CD4-positive, CD25-positive, alpha-beta regulatory T cell (primary cell): ENCODE measurements at regions not wholly inside any gene's neighbourhood (a gene's known extent, or its start where the extent isn't known, plus 50 kb on each side); places are given as distances from the start of the nearest gene placed in this dataset.

Source experiments
- ATAC-seq, 2 donors: fragments of 150-1000 bp; cut with Tn5 transposase; one replicate each; pipeline ENCODE4 v1.10.0; 2021; ENCODE audit warnings: low read depth in 2 of 2, moderate number of reproducible peaks in 2 of 2, moderate library complexity in 1 of 2
- DNase-seq, 3 donors: peaks; one replicate each; pipeline versions ENCODE4 v3.0.0 to v3.0.0-alpha.2; 2012 to 2022; ENCODE audit warnings: mixed read lengths in 1 of 3
- H3K27ac ChIP-seq: one replicate; pipeline ENCODE4 v1.7.0; 2013; ENCODE audit warnings: mild to moderate bottlenecking, low read length; ENCODE audit not compliant: insufficient read depth, poor library complexity, severe bottlenecking
- H3K27me3 ChIP-seq: one replicate; pipeline ENCODE4 v1.7.0; 2013; ENCODE audit warnings: low read length; ENCODE audit not compliant: control insufficient read depth, insufficient read depth
- H3K36me3 ChIP-seq: one replicate; pipeline ENCODE4 v1.7.0; 2013; ENCODE audit warnings: mild to moderate bottlenecking, low read length, moderate library complexity; ENCODE audit not compliant: control insufficient read depth, insufficient read depth
- H3K4me1 ChIP-seq: 2 replicates; pipeline ENCODE4 v1.7.0; 2013; ENCODE audit warnings: mild to moderate bottlenecking, low read length; ENCODE audit not compliant: insufficient read depth, control insufficient read depth, poor library complexity, severe bottlenecking
- H3K4me3 ChIP-seq: one replicate; pipeline ENCODE4 v1.7.0; 2013; ENCODE audit warnings: low read depth, mild to moderate bottlenecking, low read length, moderate library complexity
- H3K9me3 ChIP-seq, 2 experiments: 1 replicate in 1 of 2; 2 replicates in 1 of 2; pipeline ENCODE4 v1.7.0; 2013; ENCODE audit warnings: low read length in 2 of 2, mild to moderate bottlenecking in 1 of 2, moderate library complexity in 1 of 2; ENCODE audit not compliant: control insufficient read depth in 2 of 2
- H3K27ac Mint-ChIP-seq, 3 donors: one replicate each; pipeline ENCODE4 v1.8.0; 2020 to 2022; ENCODE audit warnings: mild to moderate bottlenecking in 3 of 3, mixed read lengths in 3 of 3, moderate library complexity in 2 of 3
- H3K27me3 Mint-ChIP-seq: one replicate; pipeline ENCODE4 v1.8.0; 2022; ENCODE audit warnings: mild to moderate bottlenecking, mixed read lengths
- H3K36me3 Mint-ChIP-seq: one replicate; pipeline ENCODE4 v1.8.0; 2020; ENCODE audit warnings: mixed read lengths
- H3K4me1 Mint-ChIP-seq, 4 donors: one replicate each; pipeline ENCODE4 v1.8.0; 2020 to 2022; ENCODE audit warnings: mixed read lengths in 4 of 4, mild to moderate bottlenecking in 1 of 4
- H3K4me3 Mint-ChIP-seq, 4 donors: one replicate each; pipeline ENCODE4 v1.8.0; 2020 to 2022; ENCODE audit warnings: mild to moderate bottlenecking in 4 of 4, mixed read lengths in 4 of 4, moderate library complexity in 3 of 4
- H3K9me3 Mint-ChIP-seq, 7 donors: one replicate each; pipeline ENCODE4 v1.8.0; 2020 to 2022; ENCODE audit warnings: mixed read lengths in 7 of 7, mild to moderate bottlenecking in 3 of 7, moderate library complexity in 2 of 7

DNA sequence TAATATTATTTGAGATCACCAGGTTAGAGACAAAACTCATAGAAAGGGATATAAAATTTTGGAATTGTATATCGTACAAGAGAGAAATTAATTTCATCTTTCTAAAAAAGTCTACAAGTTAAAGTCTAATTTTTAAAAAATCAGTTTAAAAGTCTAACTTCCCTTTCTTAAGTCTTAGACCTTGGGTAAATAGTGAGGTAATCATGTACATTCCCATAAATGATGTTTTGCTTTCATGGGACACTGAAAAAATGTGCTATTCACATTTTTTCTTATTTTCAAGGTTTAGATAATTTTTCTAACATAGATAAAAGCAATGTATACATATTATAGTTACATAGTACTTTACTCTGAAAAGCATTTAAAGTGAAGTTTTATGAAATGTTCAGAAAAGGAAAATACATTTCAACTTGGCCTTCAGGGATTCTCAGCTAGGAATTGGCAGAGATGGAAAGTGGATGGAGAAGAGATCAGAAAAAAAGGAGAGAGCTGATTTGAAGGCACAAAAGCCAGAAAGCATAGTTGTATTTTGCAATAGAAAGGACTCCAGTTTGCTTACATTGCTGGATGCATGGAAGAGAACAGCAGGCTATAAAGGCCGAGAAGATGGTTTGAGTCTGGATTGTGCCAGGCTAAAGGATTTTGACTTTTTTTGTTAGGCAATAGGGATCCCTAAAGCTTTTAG, 194.0 kb downstream of the CASP12 start:
- no peaks in the 10 kb centered on the region for H3K27me3 ChIP-seq
- Mint-ChIP-seq H3K36me3 (no peaks in the 10 kb centered on the region), H3K4me3 (peak overlapping the region; percentile 73 to 88 (median 80)), H3K9me3 (peaks cover 0 to 4% (median 0%) of the 10 kb centered on the region in 7 donors), H3K4me1 (peaks cover 45 to 72% (median 56%) of the 10 kb centered on the region in 4 donors), H3K27ac (peak overlapping the region; percentile 93 to 99 (median 95)), H3K27me3 (no peaks in the 10 kb centered on the region)
- H3K4me3 ChIP-seq, result peak overlapping the region; percentile 91
- H3K27ac ChIP-seq, result peak overlapping the region; percentile 85
- no peaks in the 10 kb centered on the region for H3K9me3 ChIP-seq
- no peaks in the 10 kb centered on the region for H3K36me3 ChIP-seq
- peaks cover 66% of the 10 kb centered on the region for H3K4me1 ChIP-seq
- ATAC-seq, result no peak
- DNase-seq, result no peak

DNA sequence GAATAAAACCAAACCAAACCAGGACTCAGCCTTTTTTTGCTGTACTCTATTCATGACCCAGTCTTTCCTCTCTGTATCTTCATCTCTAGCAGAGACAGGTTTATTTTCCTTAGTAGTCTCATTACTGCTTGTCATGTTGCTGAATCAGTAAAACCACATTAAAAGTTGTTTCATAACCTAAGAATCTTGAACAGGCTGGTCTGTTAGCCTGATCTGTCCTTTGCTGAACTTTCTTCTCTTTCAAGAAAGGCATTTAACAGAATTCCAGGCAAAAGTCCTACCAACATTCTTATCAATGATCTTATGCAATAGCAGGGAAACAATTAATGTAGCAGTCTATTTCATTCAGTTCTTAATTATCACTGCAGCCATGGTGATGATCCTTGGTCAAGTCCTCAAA, 197.7 kb downstream of the CASP12 start:
- peak in 2 of 3 donors; percentile 33 to 53 for DNase-seq
- H3K27me3 ChIP-seq, result no peaks in the 10 kb centered on the region
- peaks cover 0 to 4% (median 0%) of the 10 kb centered on the region in 7 donors for H3K9me3 Mint-ChIP-seq
- peak overlapping the region; percentile 18 for H3K27ac ChIP-seq
- H3K9me3 ChIP-seq, result no peaks in the 10 kb centered on the region
- H3K36me3 ChIP-seq, result no peaks in the 10 kb centered on the region
- ATAC-seq, result peak; percentile 64 to 70
- H3K4me3 Mint-ChIP-seq, result peak overlapping the region; percentile 14 to 55 (median 38)
- H3K27me3 Mint-ChIP-seq, result no peaks in the 10 kb centered on the region
- H3K4me3 ChIP-seq, result peak overlapping the region; percentile 35
- H3K4me1 ChIP-seq, result peaks cover 35% of the 10 kb centered on the region
- peak overlapping the region; percentile 37 to 96 (median 85) for H3K27ac Mint-ChIP-seq
- H3K36me3 Mint-ChIP-seq, result no peaks in the 10 kb centered on the region
- peaks cover 27 to 47% (median 40%) of the 10 kb centered on the region in 4 donors for H3K4me1 Mint-ChIP-seq

DNA sequence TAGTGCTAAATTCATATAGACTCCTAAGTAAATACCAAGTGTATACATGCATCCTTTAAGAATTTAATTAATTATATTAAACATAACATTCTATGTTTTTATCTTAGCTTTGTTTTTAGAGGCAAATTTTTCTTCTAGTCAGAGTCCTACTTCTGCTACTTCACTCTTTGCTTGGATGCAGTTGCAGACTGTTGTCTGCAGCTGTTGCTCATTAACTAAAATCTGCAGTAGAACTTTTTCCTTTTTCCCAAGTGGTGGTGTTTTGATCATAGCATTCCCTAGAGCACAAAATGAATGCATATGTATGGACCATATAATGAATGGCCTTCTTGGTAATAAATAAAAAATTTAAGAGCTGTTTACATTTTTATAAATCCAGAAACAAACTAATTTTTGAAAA, 198.3 kb downstream of the CASP12 start:
- H3K27ac Mint-ChIP-seq, result peak overlapping the region in 1 of 3 donors; percentile 85
- H3K36me3 ChIP-seq, result no peaks in the 10 kb centered on the region

DNA sequence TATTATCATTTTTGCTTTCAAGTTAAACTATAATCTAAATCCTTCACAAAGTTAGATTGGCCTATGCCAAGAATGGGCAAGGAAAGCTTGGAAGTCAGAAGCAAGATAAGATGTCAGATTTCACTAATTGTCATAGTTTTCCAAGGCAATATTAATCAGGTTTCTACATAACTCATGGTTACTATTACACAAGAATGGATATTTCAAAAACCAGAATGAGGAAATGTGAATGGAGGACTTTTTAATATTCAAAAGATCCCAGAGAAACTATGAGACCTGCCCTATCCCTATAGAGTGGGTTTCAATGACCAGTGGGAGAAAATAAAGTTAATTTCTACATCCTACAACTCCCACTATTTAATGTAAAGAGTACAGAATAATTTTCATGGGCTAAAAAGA, 203.2 kb downstream of the CASP12 start:
- no peaks in the 10 kb centered on the region for H3K36me3 Mint-ChIP-seq
- no peak overlapping the region for H3K4me3 ChIP-seq
- H3K4me1 ChIP-seq, result peaks cover 2% of the 10 kb centered on the region
- no peaks in the 10 kb centered on the region for H3K9me3 ChIP-seq
- H3K4me1 Mint-ChIP-seq, result peaks cover 1 to 7% (median 3%) of the 10 kb centered on the region in 4 donors
- H3K27ac ChIP-seq, result no peak overlapping the region
- H3K36me3 ChIP-seq, result no peaks in the 10 kb centered on the region
- ATAC-seq, result no peak
- no peaks in the 10 kb centered on the region for H3K27me3 ChIP-seq
- H3K27ac Mint-ChIP-seq, result no peak overlapping the region
- peaks cover 0 to 8% (median 2%) of the 10 kb centered on the region in 7 donors for H3K9me3 Mint-ChIP-seq
- H3K27me3 Mint-ChIP-seq, result no peaks in the 10 kb centered on the region
- no peak for DNase-seq
- H3K4me3 Mint-ChIP-seq, result no peak overlapping the region

More for the DNA sequence above, 198.3 kb downstream of the CASP12 start:
- H3K4me3 ChIP-seq, result no peak overlapping the region
- Mint-ChIP-seq H3K9me3 (peaks cover 0 to 4% (median 0%) of the 10 kb centered on the region in 7 donors), H3K4me3 (no peak overlapping the region), H3K36me3 (no peaks in the 10 kb centered on the region), H3K4me1 (peaks cover 22 to 40% (median 35%) of the 10 kb centered on the region in 4 donors), H3K27me3 (no peaks in the 10 kb centered on the region)
- ATAC-seq (no peak), DNase-seq (no peak)
- no peaks in the 10 kb centered on the region for H3K27me3 ChIP-seq
- H3K27ac ChIP-seq, result no peak overlapping the region
- peaks cover 30% of the 10 kb centered on the region for H3K4me1 ChIP-seq
- no peaks in the 10 kb centered on the region for H3K9me3 ChIP-seq

DNA sequence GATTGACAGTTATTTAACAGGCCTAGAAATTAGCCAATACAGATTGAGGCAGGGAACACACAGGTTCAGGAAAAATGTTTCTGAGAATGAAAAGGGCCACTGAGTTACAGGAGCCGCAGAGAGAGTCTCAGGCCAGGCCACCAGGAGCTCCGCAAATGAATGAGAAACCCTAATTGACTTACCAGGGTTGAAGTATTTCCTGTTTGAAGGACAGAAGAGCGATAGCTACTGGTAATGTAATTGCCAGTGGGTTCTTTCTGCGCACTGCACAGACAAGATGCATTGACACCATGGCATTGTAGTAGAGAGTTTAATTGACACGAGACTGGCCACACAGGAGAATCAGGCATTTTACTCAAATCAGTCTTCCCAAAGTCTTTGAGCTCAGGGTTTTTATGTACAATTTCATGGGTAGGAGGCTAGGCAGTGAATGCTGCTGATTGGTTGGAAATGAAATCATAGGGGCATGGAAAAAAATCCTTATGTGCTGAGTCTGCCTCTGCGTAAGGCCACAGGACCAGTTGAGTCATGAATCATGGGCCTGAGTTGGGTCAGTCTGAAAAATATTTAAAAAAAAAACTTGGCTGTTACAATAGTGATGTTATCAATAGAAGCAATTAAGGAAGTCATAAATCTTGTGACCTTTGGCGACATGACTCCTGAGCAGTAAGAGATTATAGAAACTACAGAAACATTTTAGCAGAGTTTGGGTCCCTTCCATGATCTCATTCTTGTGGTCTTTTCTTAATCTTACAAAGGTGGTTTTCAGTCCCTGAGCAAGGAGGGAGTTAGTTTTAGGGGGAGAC, 203.8 kb downstream of the CASP12 start:
- ATAC-seq (no peak), DNase-seq (no peak)
- no peak overlapping the region for H3K4me3 Mint-ChIP-seq
- H3K9me3 Mint-ChIP-seq, result peaks cover 0 to 8% (median 2%) of the 10 kb centered on the region in 7 donors
- peak overlapping the region in 1 of 3 donors; percentile 22 for H3K27ac Mint-ChIP-seq
- H3K27ac ChIP-seq, result no peak overlapping the region
- no peak overlapping the region for H3K4me3 ChIP-seq
- H3K27me3 Mint-ChIP-seq, result no peaks in the 10 kb centered on the region
- no peaks in the 10 kb centered on the region for H3K4me1 ChIP-seq
- no peaks in the 10 kb centered on the region for H3K27me3 ChIP-seq
- no peaks in the 10 kb centered on the region for H3K9me3 ChIP-seq
- H3K36me3 ChIP-seq, result no peaks in the 10 kb centered on the region
- peaks cover 0 to 5% (median 3%) of the 10 kb centered on the region in 4 donors for H3K4me1 Mint-ChIP-seq
- H3K36me3 Mint-ChIP-seq, result no peaks in the 10 kb centered on the region

DNA sequence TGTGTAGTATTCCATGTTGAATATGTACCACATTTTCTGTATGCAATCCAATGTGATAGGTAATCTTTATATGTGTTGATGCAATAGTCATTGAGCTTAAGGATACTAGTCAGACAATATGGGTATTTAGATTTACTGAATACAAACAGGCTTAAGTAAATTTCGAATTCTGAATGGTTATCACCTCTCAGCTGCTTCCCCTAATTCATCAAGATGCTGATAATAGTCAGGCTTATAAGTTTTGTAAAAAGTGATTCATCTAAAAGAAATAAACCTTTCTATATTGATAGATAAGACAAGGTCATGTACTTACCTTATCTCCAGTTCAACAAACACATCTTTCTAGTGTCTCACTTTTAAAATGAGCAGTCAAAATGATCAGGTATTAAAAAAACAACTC, 205.5 kb downstream of the CASP12 start:
- no peak for DNase-seq
- Mint-ChIP-seq H3K36me3 (no peaks in the 10 kb centered on the region), H3K27me3 (no peaks in the 10 kb centered on the region), H3K4me3 (no peak overlapping the region), H3K27ac (peak overlapping the region in 1 of 3 donors; percentile 29), H3K4me1 (peaks cover 0 to 12% (median 6%) of the 10 kb centered on the region in 4 donors), H3K9me3 (peaks cover 0 to 8% (median 2%) of the 10 kb centered on the region in 7 donors)
- Histone ChIP-seq H3K27me3 (no peaks in the 10 kb centered on the region), H3K36me3 (no peaks in the 10 kb centered on the region), H3K9me3 (no peaks in the 10 kb centered on the region), H3K4me1 (no peaks in the 10 kb centered on the region), H3K4me3 (no peak overlapping the region), H3K27ac (no peak overlapping the region)
- no peak for ATAC-seq

DNA sequence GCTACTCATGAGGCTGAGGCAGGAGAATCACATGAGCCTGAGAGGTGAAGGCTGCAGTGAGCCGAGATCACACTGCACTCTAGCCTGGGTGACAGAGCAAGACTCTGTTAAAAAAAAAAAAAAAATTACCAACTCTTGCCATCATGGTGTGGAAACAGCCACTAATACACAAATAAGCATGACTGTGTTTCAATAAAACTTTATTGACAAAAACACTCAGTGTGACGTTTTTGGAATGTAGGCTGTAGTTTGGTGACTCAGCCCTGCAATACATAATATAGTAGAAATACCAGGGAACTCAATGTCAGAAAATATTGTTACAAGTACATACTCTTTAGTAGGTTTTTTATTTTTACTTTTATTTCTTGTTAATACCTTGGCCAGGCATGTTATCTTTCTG, 207.1 kb downstream of the CASP12 start:
- no peak for ATAC-seq

More for the DNA sequence above, 207.1 kb downstream of the CASP12 start:
- H3K27me3 ChIP-seq, result no peaks in the 10 kb centered on the region
- H3K4me3 Mint-ChIP-seq, result no peak overlapping the region
- no peaks in the 10 kb centered on the region for H3K36me3 ChIP-seq
- H3K9me3 Mint-ChIP-seq, result peaks cover 0 to 4% (median 2%) of the 10 kb centered on the region in 7 donors
- peaks cover 3% of the 10 kb centered on the region for H3K36me3 Mint-ChIP-seq
- H3K4me3 ChIP-seq, result no peak overlapping the region
- H3K27ac Mint-ChIP-seq, result no peak overlapping the region
- no peak overlapping the region for H3K27ac ChIP-seq
- H3K4me1 Mint-ChIP-seq, result peaks cover 0 to 9% (median 5%) of the 10 kb centered on the region in 4 donors
- H3K4me1 ChIP-seq, result no peaks in the 10 kb centered on the region
- no peaks in the 10 kb centered on the region for H3K9me3 ChIP-seq
- no peaks in the 10 kb centered on the region for H3K27me3 Mint-ChIP-seq
- no peak for DNase-seq
